H1 (cell line): ENCODE measurements at regions not wholly inside any gene's neighbourhood (a gene's known extent, or its start where the extent isn't known, plus 50 kb on each side); places are given as distances from the start of the nearest gene placed in this dataset.

Experiments
- CHD7 ChIP-seq: fragments of 300-600 bp; sonication (generic); IDR thresholded peaks from 2 replicates; pipeline ENCODE4 v1.7.1; 2012; ENCODE audit warnings: low read length, moderate library complexity, mild to moderate bottlenecking, inconsistent platforms; ENCODE audit not compliant: insufficient replicate concordance
- TAF1 ChIP-seq: IDR thresholded peaks from 2 replicates; pipeline ENCODE4 v1.6.1; 2011; ENCODE audit warnings: mild to moderate bottlenecking, low read depth, low read length

- TF ChIP-seq CHD7 (no peak), TAF1 (no peak)
Measured at GRCh38 chr6:165805636-165806035, 142.6 kb upstream of the PDE10A start (continued).
